ENCODE measurements at regions not wholly inside any gene's neighbourhood (a gene's known extent, or its start where the extent isn't known, plus 50 kb on each side); places are given as distances from the start of the nearest gene placed in this dataset.

DNA sequence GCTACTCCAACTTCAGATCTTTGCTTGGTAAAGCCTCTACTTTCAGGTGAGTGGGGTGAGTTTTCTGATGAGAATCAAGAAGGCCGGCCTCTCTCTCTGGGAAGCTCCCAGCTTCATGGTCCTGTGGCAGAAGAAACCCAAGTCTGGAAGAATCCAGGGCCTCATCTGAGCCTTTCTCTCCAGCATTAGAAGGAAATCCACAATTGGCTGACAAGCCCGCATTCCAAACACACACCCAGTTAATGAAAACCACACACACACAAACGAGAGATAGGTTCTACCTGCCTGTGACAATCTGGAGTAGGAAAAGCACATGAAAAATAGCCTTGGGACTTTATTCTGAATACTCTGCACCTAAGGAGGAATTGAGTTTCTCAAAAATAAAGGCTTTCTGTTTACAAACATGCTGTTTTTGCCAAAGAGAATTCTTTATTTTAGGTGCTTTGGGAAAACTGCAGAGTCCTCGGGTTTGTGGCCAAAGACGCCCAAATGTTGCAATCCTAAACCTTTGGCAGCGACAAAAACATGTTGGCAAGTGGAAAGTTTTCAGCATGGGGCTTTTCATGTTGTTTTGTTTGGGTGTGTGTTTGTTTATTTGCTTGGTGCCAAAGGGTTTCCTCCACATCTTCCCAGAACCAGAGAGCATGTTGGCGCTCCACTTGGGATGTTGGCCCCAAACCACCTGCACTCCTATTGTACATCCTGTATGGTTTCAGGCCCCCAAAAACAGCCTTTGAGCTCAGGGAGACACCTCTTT is 216.2 kb downstream of the SETD4 start:
- no peak for DNase-seq (ENCODE audit: low read depth)

GRCh38 chr21:35840949-35841348 is 219.4 kb downstream of the SETD4 start:
- no peak for DNase-seq (ENCODE audit: low read depth)

DNA sequence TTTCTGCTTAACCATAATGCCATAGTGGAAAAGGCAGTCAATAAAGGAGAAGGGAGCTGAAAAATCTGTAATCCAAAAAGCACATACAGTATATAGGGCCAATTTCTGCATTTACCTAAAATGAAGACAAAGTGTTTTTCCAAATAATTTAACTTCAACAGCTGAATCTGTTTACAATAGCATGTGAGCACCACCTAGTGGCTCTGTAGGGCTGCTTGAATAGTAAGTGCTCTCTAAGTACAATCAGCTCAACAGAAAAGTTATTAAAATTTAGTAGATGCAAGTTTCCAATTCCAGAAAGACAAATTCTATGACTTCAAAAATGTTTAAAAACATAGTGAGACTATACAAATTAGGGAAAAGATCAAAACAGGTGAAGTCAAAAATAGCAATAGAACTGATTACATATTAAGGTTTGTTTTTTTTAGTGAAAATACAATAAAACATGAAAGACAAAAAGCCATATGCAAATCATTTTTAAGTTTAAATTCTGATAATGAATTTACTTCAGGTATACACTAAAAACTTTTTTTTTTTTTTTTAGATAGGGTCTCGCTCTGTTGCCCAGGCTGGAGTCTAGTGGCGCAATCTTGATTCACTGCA is 220.0 kb downstream of the SETD4 start:
- no peak for DNase-seq (ENCODE audit: low read depth)

DNA sequence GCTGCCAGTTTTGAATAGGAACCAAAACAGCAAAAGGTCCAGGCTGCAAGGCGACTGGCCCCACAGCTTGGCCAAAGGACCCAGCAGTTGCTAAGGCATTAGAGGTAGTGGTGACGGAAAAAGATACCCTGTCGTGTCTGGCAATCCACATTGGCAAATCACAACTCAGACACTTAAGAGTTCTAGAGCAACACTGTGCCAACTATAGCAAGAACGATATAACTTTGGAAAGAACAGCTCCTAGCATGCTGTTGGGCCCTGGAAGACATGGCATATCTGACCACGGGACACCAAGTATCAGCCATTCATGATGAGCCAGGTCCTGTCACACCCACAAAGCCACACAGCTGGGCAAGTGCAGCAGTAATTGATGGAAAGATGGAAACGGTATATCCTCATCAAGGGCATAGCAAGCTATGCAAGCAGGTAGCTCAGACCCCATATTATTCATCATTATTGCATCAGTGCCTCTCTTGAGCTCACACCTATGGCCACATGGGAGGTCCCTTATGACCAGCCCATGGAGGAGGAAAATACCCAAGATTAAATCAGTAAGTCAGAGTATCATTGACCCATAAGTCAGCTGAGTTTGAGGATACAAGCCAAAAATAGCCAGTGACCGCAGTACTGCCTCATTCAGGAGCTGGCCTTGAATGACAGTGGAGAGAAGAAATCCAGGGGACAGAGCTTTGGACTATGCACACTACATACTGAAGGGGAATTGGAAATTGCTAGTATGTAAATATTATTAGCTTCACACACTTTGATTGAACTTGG is 221.2 kb downstream of the SETD4 start:
- no peak for DNase-seq (ENCODE audit: low read depth)

DNA sequence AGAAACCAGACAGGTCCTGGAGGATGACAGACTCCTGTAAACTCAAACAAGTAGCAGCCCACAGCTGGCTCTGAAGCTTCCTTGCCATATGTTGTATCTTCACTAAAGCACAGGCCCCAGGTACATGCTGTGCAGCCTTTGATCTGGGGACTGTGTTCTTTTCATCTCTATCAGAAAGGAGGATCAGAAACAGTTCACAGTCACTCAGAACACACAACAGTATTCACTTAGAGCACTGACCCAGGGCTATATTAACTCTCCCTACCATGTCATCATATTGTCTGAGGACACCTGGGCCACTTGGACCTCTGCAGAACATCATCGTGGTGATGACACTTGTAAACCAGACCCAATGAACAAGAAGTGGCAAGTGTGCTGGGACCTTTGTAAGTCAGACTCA is 222.0 kb downstream of the SETD4 start:
- DNase-seq (ENCODE audit: low read depth): no peak

GRCh38 chr21:35833991-35834390 is 226.3 kb downstream of the SETD4 start:
- DNase-seq (ENCODE audit: low read depth): no peak

- no peak for DNase-seq (ENCODE audit: low read depth)
Measured at GRCh38 chr21:35833388-35833787, 226.9 kb downstream of the SETD4 start.

- no peak for DNase-seq (ENCODE audit: low read depth)
Measured at GRCh38 chr21:35831230-35831629, 229.1 kb downstream of the SETD4 start.

GRCh38 chr21:35829067-35829466 is 231.3 kb downstream of the SETD4 start:
- no peak for DNase-seq (ENCODE audit: low read depth)

GRCh38 chr21:35828161-35828560 is 232.2 kb downstream of the SETD4 start:
- no peak for DNase-seq (ENCODE audit: low read depth)

- no peak for DNase-seq (ENCODE audit: low read depth)
Measured at GRCh38 chr21:35827004-35827403, 233.3 kb downstream of the SETD4 start.

- no peak for DNase-seq (ENCODE audit: low read depth)
Measured at GRCh38 chr21:35825370-35826353, 234.7 kb downstream of the SETD4 start.

DNA sequence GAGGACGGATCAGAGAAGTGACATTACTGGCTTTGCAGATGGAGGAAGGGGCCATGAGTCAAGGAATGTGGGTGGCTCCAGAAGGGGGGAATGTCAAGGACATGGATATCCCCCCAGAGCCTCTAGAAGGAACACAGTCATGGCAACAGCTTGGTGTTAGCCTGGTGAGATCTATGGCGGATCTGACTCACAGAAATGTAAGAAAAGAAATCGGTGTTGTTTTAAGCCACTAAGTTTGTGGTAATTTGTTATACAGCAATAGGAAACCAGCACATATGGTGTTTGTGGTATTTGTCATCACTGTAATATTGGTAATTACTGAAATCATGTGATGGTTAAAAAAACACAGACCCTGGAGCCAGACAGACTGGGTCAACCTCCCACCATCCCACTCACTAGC is 236.2 kb downstream of the SETD4 start:
- no peak for DNase-seq (ENCODE audit: low read depth)

GRCh38 chr21:35819134-35819533 is 241.2 kb downstream of the SETD4 start:
- no peak for DNase-seq (ENCODE audit: low read depth)

DNA sequence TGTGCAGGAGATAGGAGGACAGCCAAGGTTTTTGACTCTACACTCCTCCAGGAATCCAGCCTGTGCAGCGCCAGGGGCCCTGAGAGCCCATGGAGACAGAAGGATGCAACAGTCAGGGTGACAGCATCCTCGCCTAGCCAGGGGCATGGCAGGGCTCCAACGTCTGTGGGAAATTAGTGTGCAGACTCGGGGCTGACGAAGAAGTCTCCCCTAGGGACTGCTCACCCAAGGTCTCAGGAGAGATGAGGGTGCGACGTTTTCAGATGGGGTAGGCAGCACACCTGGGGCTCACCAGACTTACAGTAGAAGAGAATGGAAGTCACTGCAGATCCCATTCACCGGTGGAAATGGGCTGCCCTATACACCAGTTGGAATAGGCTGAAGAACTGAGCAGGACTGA is 241.7 kb downstream of the SETD4 start:
- no peak for DNase-seq (ENCODE audit: low read depth)

- DNase-seq (ENCODE audit: low read depth): no peak
Measured at GRCh38 chr21:35814858-35815619, 245.3 kb downstream of the SETD4 start.

DNA sequence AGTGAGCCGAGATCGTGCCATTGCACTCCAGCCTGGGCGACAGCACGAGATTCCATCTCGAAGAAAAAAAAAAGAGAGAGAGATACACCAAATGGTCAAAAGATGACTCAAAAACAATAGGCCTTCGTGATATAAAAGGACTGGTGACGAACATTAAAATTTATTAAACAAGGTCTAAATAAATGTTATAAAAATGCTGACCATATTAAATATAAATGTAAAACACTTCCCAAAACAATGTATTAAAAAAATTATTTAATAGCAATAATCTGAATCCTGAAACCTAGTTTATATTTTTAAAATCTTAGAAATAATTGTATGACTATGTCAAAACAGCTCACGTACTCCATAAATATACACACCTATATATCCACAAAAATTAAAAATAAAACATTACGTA is 247.6 kb downstream of the SETD4 start:
- no peak for DNase-seq (ENCODE audit: low read depth)

DNA sequence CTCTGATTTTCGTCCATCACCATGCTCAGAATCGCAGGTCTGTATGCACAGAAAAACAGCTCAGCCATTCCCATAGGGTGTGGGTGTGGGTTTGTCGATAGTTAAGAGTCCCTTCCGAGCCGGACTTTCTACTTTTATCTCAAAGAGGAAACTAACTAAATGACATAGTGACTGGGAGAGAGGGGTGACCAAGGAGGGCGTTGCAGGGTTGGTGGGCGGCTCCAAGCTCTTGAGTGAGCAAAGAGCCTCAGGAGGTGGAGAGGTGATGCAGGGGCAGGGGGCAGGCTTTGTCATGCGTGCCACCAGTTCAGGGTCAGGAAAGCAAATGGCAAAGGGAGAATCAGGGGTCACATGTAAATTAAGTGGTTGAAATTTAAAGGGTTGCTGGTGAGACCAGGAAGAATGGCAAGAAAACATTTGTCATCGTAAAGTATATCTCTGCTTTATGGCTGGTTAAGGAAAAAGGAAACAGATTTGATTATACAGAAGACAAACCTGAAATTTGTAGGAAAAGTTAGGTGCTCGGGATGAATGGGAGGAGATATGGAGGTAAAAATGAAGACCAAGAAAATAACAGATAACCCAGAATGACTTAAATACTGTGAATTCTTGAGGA is 249.0 kb downstream of the SETD4 start:
- DNase-seq (ENCODE audit: low read depth): no peak

DNA sequence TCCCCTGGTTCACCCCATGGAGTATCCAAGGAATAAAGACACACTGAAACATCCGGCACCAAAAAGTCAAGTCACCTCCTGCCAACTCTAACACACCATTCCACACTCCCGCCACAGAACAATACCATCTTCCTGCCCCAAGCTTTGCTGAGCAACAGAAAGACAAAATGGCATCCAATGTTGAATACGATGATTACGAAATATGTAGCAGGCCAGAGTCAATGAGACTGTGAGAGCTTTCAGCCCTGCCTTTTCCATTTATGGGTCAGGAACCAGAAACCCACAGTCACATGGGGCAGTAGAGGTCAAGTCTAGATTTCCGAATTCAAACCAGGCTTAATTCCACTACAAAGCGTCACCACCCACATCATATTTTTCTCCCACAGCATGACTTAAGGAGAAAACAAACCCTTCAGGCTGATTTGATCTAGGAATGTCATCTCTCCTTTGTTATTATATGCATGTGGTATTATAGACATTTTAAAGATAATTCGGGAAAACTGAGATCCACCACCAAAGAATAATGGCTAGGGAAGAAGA is 249.8 kb downstream of the SETD4 start:
- DNase-seq (ENCODE audit: low read depth): no peak

- DNase-seq (ENCODE audit: low read depth): no peak
Measured at GRCh38 chr21:35801391-35801790, 258.9 kb downstream of the SETD4 start.

Measured in activated T-helper 1 cell treated with Interleukin-2 at 50 U/mL for 16 hours (primary cell).